ENCODE measurements at regions not wholly inside any gene's neighbourhood (a gene's known extent, or its start where the extent isn't known, plus 50 kb on each side); places are given as distances from the start of the nearest gene placed in this dataset.

- TF ChIP-seq POLR2A (IDR thresholded peaks at IDR 0.05) = no peak
- H3K4me3 ChIP-seq (ENCODE audit: low read depth, poor library complexity, severe bottlenecking) = no peak overlapping the region
- no peak for DNase-seq (ENCODE audit: low spot score in 2 of 2)
- WGBS, 2 donors = 88 to 90% methylated on average over 5 of the region's 5 CpGs
- intact Hi-C loops (cut with DNase I; ENCODE audit: low total_unique reads) = no loop called here
Measured at GRCh38 chr7:85475071-85475470, 288.2 kb upstream of the SEMA3D start.

GRCh38 chr7:85474234-85474633, 287.4 kb upstream of the SEMA3D start:
- intact Hi-C loops (cut with DNase I; ENCODE audit: low total_unique reads) = no loop called here
- no peak for TF ChIP-seq POLR2A (IDR thresholded peaks at IDR 0.05)
- TF ChIP-seq CTCF (IDR thresholded peaks at IDR 0.05) = no peak
- no peak overlapping the region for H3K4me3 ChIP-seq (ENCODE audit: low read depth, poor library complexity, severe bottlenecking)
- no peak for DNase-seq (ENCODE audit: low spot score in 2 of 2)
- 59 to 73% methylated on average over 2 of the region's 2 CpGs for WGBS, 2 donors

GRCh38 chr7:85471740-85472139, 284.9 kb upstream of the SEMA3D start:
- intact Hi-C loops (cut with DNase I; ENCODE audit: low total_unique reads) = no loop called here
- TF ChIP-seq POLR2A (IDR thresholded peaks at IDR 0.05) (no peak), CTCF (IDR thresholded peaks at IDR 0.05) (no peak)
- H3K4me3 ChIP-seq (ENCODE audit: low read depth, poor library complexity, severe bottlenecking) = no peak overlapping the region
- 60 to 75% methylated on average over 3 of the region's 3 CpGs for WGBS, 2 donors
- DNase-seq (ENCODE audit: low spot score in 2 of 2) = no peak

- no peak for TF ChIP-seq POLR2A (IDR thresholded peaks at IDR 0.05)
- no peak for TF ChIP-seq CTCF (IDR thresholded peaks at IDR 0.05)
- H3K4me3 ChIP-seq (ENCODE audit: low read depth, poor library complexity, severe bottlenecking) = no peak overlapping the region
- intact Hi-C loops (cut with DNase I; ENCODE audit: low total_unique reads) = no loop called here
- no peak for DNase-seq (ENCODE audit: low spot score in 2 of 2)
Measured at GRCh38 chr7:85471307-85471706, 284.5 kb upstream of the SEMA3D start.

- 68 to 69% methylated on average over 1 of the region's 1 CpG for WGBS, 2 donors
Measured at GRCh38 chr7:85469446-85470010, 282.7 kb upstream of the SEMA3D start.

GRCh38 chr7:85464042-85464651, 277.3 kb upstream of the SEMA3D start:
- WGBS, 2 donors = 96 to 100% methylated on average over 1 of the region's 1 CpG
- no peak for TF ChIP-seq CTCF (IDR thresholded peaks at IDR 0.05)
- TF ChIP-seq POLR2A (IDR thresholded peaks at IDR 0.05) = no peak

More at GRCh38 chr7:85469446-85470010, 282.7 kb upstream of the SEMA3D start:
- no peak overlapping the region for H3K4me3 ChIP-seq (ENCODE audit: low read depth, poor library complexity, severe bottlenecking)
- TF ChIP-seq CTCF (IDR thresholded peaks at IDR 0.05) = no peak
- TF ChIP-seq POLR2A (IDR thresholded peaks at IDR 0.05) = no peak
- DNase-seq (ENCODE audit: low spot score in 2 of 2) = no peak
- intact Hi-C loops (cut with DNase I; ENCODE audit: low total_unique reads) = no loop called here

More at GRCh38 chr7:85464042-85464651, 277.3 kb upstream of the SEMA3D start:
- intact Hi-C loops (cut with DNase I; ENCODE audit: low total_unique reads) = no loop called here
- DNase-seq (ENCODE audit: low spot score in 2 of 2) = no peak
- H3K4me3 ChIP-seq (ENCODE audit: low read depth, poor library complexity, severe bottlenecking) = no peak overlapping the region

Data from lower leg skin (tissue), 4 donors.